K562 (cell line): ENCODE measurements at regions not wholly inside any gene's neighbourhood (a gene's known extent, or its start where the extent isn't known, plus 50 kb on each side); places are given as distances from the start of the nearest gene placed in this dataset.

Experiments used
- BCOR ChIP-seq: fragments of 450-650 bp; IDR thresholded peaks from 2 replicates; pipeline ENCODE4 v1.6.1; 2016
- CTCF ChIP-seq, 3 experiments: IDR thresholded peaks in 2 of 3; conservative IDR thresholded peaks in 1 of 3; 2 replicates each; pipeline ENCODE4 v1.5.1; 2011 to 2012; ENCODE audit warnings: low read length in 3 of 3, mild to moderate bottlenecking in 3 of 3, control low read depth in 2 of 3, improper control_type of control experiment in 1 of 3, inconsistent platforms in 1 of 3, low read depth in 1 of 3, mixed read lengths in 1 of 3, moderate library complexity in 1 of 3; ENCODE audit not compliant: insufficient read depth in 2 of 3
- RNF2 ChIP-seq: sonication (generic); IDR thresholded peaks from 2 replicates; pipeline ENCODE4 v1.6.1; 2016

GRCh38 chr6:144768551-144769075 is 483.5 kb downstream of the UTRN start:
- TF ChIP-seq CTCF (IDR thresholded peaks at IDR 0.05 in 2 of 3, conservative IDR thresholded peaks at IDR 0.05 in 1 of 3; ENCODE audit: insufficient read depth in 2 of 3, low read depth in 1 of 3, low read length in 3 of 3) (no peak), BCOR (no peak), RNF2 (no peak)
